GM08714 (cell line): ENCODE measurements at regions not wholly inside any gene's neighbourhood (a gene's known extent, or its start where the extent isn't known, plus 50 kb on each side); places are given as distances from the start of the nearest gene placed in this dataset.

Source experiments
- H3K4me3 ChIP-seq: fragments of 200-500 bp; sonication (Bioruptor generic); 2 replicates; pipeline ENCODE4 v1.5.1; 2014; ENCODE audit warnings: mild to moderate bottlenecking, low read length, inconsistent platforms
- ZNF274 ChIP-seq: IDR thresholded peaks from 2 replicates; pipeline ENCODE4 v1.6.1; 2012; ENCODE audit warnings: mild to moderate bottlenecking, low read depth, low read length

DNA sequence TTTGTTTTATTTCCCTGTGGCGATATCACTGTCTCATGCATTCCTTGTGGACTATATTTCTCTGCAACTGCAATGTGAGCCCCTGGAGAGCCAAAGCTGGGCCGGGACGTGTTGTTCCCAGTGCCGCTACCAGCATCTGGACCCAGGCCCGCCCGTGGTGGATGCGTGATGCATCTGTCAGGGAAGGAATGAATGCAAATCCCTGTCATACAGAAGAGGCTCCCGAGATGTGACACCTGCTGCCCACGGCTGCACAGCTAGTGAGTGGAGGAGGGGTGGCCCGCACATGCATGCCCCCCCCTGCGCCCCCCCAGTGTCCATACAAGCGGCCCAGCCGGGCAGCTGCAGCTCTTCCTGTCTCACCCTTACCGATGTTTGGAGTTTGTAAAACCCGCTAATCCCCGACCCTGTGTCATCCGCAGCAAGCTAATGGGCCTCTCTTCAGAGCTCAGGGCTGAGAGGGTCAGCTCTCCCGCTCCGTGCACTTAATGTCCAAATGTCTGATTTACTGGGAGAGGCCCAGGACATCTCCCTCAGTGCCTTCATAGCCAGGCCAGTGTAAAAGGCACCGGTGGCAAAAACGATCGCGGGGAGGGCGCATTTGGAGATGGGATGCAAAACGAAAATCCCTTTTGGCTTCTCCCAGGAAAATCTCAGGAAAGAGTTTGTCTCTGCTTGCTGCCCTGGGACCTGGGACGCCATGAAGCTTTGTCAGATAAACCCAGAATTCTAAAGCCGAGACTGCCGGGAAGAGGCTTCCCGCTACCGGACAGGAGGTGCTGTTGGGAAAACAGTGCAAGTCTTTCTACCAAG is 91.8 kb downstream of the FOXL1 start:
- H3K4me3 ChIP-seq, result no peak overlapping the region
- TF ChIP-seq ZNF274, result no peak

DNA sequence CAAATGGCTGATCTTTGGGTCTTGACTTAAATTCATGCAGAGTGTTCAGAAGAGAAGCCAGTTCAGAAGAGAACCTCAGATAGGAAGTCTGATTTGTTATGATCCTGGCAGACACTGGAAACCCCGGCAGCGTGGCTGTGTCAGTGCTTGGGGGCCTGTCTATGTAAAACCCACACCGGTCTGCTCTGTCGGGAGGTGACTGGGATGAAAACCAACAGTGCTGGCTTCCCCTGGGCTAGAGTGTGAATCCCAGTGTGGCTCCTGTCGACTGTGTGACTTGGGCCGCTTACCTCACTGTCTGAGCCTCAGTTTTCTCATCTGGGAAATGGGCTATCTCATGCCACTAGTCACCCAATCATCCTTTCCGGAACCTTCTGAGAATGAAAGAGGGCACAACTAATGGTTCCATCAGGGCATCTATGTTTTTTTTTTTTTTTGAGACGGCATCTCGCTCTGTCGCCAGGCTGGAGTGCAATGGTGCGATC is 92.4 kb downstream of the FOXL1 start:
- no peak for TF ChIP-seq ZNF274
- H3K4me3 ChIP-seq, result no peak overlapping the region

GRCh38 chr16:86671486-86672178 is 93.3 kb downstream of the FOXL1 start:
- TF ChIP-seq ZNF274, result no peak
- no peak overlapping the region for H3K4me3 ChIP-seq

DNA sequence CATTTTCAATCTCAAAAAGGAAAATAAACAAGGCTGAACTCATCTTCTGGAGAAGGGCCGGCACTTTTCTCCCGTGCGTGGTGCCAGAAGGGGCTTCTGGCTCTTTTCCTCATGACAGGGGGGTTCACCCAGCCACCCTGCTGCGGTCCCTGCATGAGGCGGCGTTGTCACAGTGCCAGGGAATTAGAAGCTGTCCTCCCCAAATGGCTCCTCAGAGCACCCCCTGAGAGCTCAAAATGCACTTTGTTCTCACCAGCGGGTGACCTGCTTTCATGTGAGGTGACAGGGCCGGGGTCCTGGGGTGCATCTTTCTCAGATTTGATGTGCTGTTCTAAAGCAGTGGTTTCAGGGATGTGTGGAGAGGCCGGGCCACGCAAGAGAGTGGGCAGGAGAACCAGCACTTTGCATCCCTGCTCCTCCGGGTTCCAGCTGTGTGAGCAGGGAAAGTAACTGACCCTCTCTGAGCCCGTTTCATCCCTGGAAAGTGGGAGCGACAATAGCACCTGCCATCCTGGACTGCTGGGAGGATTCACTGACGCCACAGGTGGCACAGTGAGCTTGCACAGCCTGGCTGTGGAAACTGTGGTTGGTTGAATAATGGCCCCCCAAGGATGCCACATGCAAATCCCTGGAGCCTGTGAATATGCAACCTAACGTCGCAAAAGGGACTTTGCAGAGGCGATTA is 94.0 kb downstream of the FOXL1 start:
- TF ChIP-seq ZNF274, result no peak
- H3K4me3 ChIP-seq, result no peak overlapping the region

DNA sequence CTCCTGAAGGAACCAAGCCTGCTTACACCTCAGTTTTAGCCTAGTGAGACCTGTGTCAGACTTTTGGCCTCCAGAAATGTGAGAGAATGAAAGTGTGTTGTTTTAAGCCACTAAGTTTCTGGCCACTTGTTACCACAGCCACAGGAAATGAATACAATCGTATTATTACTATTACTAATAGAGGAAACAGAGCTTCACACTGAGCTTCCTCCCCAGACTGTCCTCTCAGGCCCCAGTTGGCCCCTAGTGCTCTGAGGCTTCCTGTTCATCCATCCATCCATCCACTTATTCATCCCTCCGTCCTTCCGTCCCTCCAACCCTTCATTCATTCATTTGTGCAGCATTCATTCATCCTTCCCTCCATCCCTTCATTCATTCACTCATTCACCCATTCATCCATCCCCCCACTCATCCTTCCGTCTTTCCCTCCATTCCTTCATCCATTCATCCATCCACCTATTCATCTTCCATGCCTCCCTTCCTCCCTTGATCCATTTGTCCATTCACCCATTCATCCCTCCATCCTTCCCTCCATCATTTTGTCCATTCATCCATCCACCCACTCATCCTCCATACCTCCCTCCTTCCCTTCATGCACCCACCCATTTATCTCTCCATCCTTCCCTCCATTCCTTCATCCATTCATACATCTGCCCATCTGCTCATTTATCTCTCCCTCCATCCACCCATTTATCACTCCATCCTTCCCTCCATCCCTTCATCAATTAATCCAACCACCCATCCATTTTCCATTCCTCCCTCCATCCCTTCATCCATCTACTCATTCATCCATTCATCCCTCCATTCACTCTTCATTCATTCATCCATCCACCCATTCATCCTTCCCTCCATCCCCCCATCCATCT is 95.0 kb downstream of the FOXL1 start:
- no peak overlapping the region for H3K4me3 ChIP-seq
- TF ChIP-seq ZNF274, result no peak

- no peak for TF ChIP-seq ZNF274
- no peak overlapping the region for H3K4me3 ChIP-seq
Observed at GRCh38 chr16:86673956-86674453, 95.7 kb downstream of the FOXL1 start.

- TF ChIP-seq ZNF274, result no peak
- H3K4me3 ChIP-seq, result no peak overlapping the region
Observed at GRCh38 chr16:86676254-86676670, 97.9 kb downstream of the FOXL1 start.

GRCh38 chr16:86679490-86679889 is 101.1 kb downstream of the FOXL1 start:
- peak; percentile 17; the same call in 1 of the 2 replicates for TF ChIP-seq ZNF274
- no peak overlapping the region for H3K4me3 ChIP-seq

GRCh38 chr16:86680162-86680561 is 101.8 kb downstream of the FOXL1 start:
- TF ChIP-seq ZNF274, result no peak
- no peak overlapping the region for H3K4me3 ChIP-seq

GRCh38 chr16:86680661-86681030 is 102.3 kb downstream of the FOXL1 start:
- no peak overlapping the region for H3K4me3 ChIP-seq
- TF ChIP-seq ZNF274, result no peak

DNA sequence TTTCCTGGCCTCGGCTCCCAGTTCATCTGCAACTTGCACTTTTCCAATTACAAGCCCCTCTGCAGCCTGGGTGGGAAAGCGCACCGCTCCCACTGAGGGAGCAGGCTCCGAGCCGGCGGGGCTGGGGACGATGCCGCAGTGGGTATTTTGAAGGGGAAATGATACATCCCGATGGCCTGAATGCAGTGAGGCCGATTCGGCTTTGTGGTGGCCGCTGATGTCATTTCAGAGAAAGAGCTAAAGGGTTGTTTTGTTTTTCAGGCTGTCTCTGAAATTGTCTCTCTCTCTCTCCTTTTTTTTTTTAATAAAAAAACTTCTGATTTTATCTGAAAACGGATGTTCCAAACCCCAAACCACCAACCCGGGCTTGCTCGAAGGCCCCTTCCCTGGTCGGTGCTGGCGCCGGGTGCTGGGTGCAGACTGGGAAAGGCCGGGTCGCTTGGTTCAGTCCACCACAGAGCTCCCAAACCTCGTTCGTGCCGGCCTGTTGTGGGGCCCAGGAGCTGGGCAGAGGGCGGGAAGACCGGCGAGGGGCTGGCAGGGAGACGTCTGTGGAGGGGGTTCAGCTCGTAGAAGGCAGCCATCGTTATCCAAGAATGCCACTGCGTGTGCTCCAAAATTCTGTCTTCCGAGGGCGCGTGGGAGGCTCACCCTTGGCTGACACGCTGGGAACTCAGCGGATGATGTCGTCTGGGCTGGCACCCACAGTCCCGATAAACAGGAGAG is 102.8 kb downstream of the FOXL1 start:
- H3K4me3 ChIP-seq, result no peak overlapping the region

DNA sequence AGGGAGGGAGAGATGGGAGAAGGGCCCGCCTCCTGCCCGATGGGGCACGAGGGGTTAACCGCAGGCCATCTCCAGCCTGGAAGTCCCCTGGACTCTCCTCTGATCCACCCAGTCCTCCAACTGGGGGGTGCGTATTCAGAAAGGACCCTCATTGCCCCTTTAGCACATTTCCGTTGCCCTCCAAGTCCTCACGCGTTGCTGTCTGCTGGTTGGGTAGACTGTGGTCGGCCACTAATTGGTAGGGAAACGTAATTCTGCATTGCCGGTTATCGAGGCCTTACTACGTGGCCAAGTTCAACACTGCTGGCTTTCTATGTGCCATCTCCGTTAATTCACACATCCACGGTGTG is 103.4 kb downstream of the FOXL1 start:
- TF ChIP-seq ZNF274, result no peak
- no peak overlapping the region for H3K4me3 ChIP-seq

More for the DNA sequence above, 102.8 kb downstream of the FOXL1 start:
- no peak for TF ChIP-seq ZNF274

GRCh38 chr16:86682219-86682904 is 104.0 kb downstream of the FOXL1 start:
- H3K4me3 ChIP-seq, result no peak overlapping the region
- no peak for TF ChIP-seq ZNF274
